AG04449 (cell line): ENCODE measurements at regions not wholly inside any gene's neighbourhood (a gene's known extent, or its start where the extent isn't known, plus 50 kb on each side); places are given as distances from the start of the nearest gene placed in this dataset.

Experiments used
- CTCF ChIA-PET: fragments of 350-600 bp; formaldehyde crosslinking; extraction: SDS; loops from one replicate; lab custom pipeline; 2021; ENCODE audit warnings: antibody characterized with exemption; lab: Yijun Ruan, JAX
- POLR2A ChIA-PET: fragments of 400-600, 350-600 bp; formaldehyde crosslinking; extraction: SDS; loops from one replicate; lab custom pipeline; 2020; ENCODE audit warnings: antibody characterized with exemption, inconsistent platforms; lab: Yijun Ruan, JAX
- DNase-seq: peaks from one replicate; pipeline ENCODE4 v3.0.0-alpha.2; 2010; ENCODE audit warnings: low read depth, low spot score
- H3K4me3 ChIP-seq: 2 replicates; pipeline ENCODE4 v1.5.1; 2011; ENCODE audit warnings: low read depth, mild to moderate bottlenecking, control low read depth, low read length
- CTCF ChIP-seq: IDR thresholded peaks from one replicate; pipeline ENCODE4 v1.5.1; 2011; ENCODE audit warnings: mild to moderate bottlenecking, moderate library complexity, low read length, control low read depth, inconsistent platforms; ENCODE audit not compliant: insufficient read depth; ENCODE audit errors: missing control alignments

- DNase-seq = no peak
- ChIA-PET CTCF (interaction anchor here (1.0 kb wide), 1 partner anchor 147 kb away, joined by 3 read pairs; no protein-coding TSS in a partner anchor), POLR2A (no interaction called here)
- H3K4me3 ChIP-seq = no peak overlapping the region
- TF ChIP-seq CTCF = no peak
These were observed 489.3 kb downstream of the MATN1 start for GRCh38 chr1:30234091-30234490.

GRCh38 chr1:30232288-30232899 is 491.0 kb downstream of the MATN1 start:
- H3K4me3 ChIP-seq = no peak overlapping the region
- no peak for TF ChIP-seq CTCF
- DNase-seq = no peak
- ChIA-PET CTCF (interaction anchor here (1.2 kb wide), 1 partner anchor 10 kb away, joined by 3 read pairs; no protein-coding TSS in a partner anchor), POLR2A (no interaction called here)

- CTCF ChIA-PET = no interaction called here
- H3K4me3 ChIP-seq = no peak overlapping the region
- DNase-seq = no peak
- POLR2A ChIA-PET = no interaction called here
- TF ChIP-seq CTCF = no peak
These were observed 493.4 kb downstream of the MATN1 start for GRCh38 chr1:30229960-30230359.

GRCh38 chr1:30229557-30229956 is 493.8 kb downstream of the MATN1 start:
- DNase-seq = no peak
- no peak overlapping the region for H3K4me3 ChIP-seq
- TF ChIP-seq CTCF = no peak
- ChIA-PET POLR2A (no interaction called here), CTCF (no interaction called here)

GRCh38 chr1:30226648-30227047 is 496.7 kb downstream of the MATN1 start:
- H3K4me3 ChIP-seq = no peak overlapping the region
- DNase-seq = no peak
- POLR2A ChIA-PET = interaction anchor here (0.6 kb wide), 1 partner anchor 939 kb away, joined by 3 read pairs; no protein-coding TSS in a partner anchor
- no peak for TF ChIP-seq CTCF
- CTCF ChIA-PET = no interaction called here

GRCh38 chr1:30225357-30225756 is 498.0 kb downstream of the MATN1 start:
- CTCF ChIA-PET = no interaction called here
- H3K4me3 ChIP-seq = no peak overlapping the region
- no peak for DNase-seq
- POLR2A ChIA-PET = no interaction called here
- TF ChIP-seq CTCF = no peak
